ENCODE measurements at regions not wholly inside any gene's neighbourhood (a gene's known extent, or its start where the extent isn't known, plus 50 kb on each side); places are given as distances from the start of the nearest gene placed in this dataset.
A peak's percentile ranks its signal among the peaks of the same experiment; 100 is the strongest.

GRCh38 chr1:56064705-56065104 lies 514.7 kb downstream of the PLPP3 start:
- peak overlapping the region in 1 of 2 experiments; percentile 71; a peak in 2 of 6 replicates for H3K27ac ChIP-seq
- no peak overlapping the region for H3K4me3 ChIP-seq
- CTCF ChIA-PET = no interaction called here
- peak overlapping the region; percentile 28; the same call in 2 of the 3 replicates for H3K4me2 ChIP-seq
- DNase-seq (ENCODE audit: low read depth in 1 of 2, low spot score in 1 of 2) (peak; percentile 7 to 57), ATAC-seq (peak; percentile 54 to 73; a peak in 5 of 6 replicates), FAIRE-seq (no peak)
- POLR2A ChIA-PET = no interaction called here
- H3K9me3 ChIP-seq = no peaks in the 10 kb centered on the region
- TF ChIP-seq MAX (IDR thresholded peaks at IDR 0.05) = peak; percentile 38; the same call in 1 of the 2 replicates
- TF ChIP-seq BCL3 (IDR thresholded peaks at IDR 0.05) = no peak
- TF ChIP-seq NR3C1 (IDR thresholded peaks at IDR 0.05) = no peak
- TF ChIP-seq CEBPB (IDR thresholded peaks at IDR 0.05) = peak in 1 of 2 experiments; percentile 73; a peak in 2 of 4 replicates
- TF ChIP-seq FOSL2 (IDR thresholded peaks at IDR 0.05) = no peak
- peak; percentile 62 for TF ChIP-seq FOSL2 (CRISPR knock-in tag; IDR thresholded peaks at IDR 0.05)
- peak in 1 of 2 experiments; percentile 26; a peak in 1 of 5 replicates for TF ChIP-seq EP300 (IDR thresholded peaks at IDR 0.05)
- no peak for TF ChIP-seq SMC3 (IDR thresholded peaks at IDR 0.05)
- TF ChIP-seq GATA3 (IDR thresholded peaks at IDR 0.05; ENCODE audit: borderline replicate concordance) = peak; percentile 67; the same call in 1 of the 2 replicates
- no peak for TF ChIP-seq KDM1A (IDR thresholded peaks at IDR 0.05; ENCODE audit: low read depth)
- peak; percentile 49; the same call in 1 of the 2 replicates for TF ChIP-seq JUNB (IDR thresholded peaks at IDR 0.05)
- WGBS (ENCODE audit: missing lambda C conversion rate) = 28% methylated on average over 3 of the region's 3 CpGs
- H3K4me1 ChIP-seq = peaks cover 29% of the 10 kb centered on the region

- ChIA-PET POLR2A (no interaction called here), CTCF (interaction anchor here (1.1 kb wide), 1 partner anchor 18 kb away, joined by 4 read pairs; no protein-coding TSS in a partner anchor)
- Histone ChIP-seq H3K4me3 (no peak overlapping the region), H3K9me3 (no peaks in the 10 kb centered on the region), H3K27ac (0 out of 6 replicates have a peak overlapping the region, but pooled peaks of 1 of the 2 experiments have one; percentile 8), H3K4me2 (no peak overlapping the region), H3K4me1 (peaks cover 25% of the 10 kb centered on the region)
- FAIRE-seq (no peak), ATAC-seq (no peak), DNase-seq (ENCODE audit: low read depth in 1 of 2, low spot score in 1 of 2) (no peak)
- TF ChIP-seq SREBF2 (IDR thresholded peaks at IDR 0.05) = no peak
- no peak for TF ChIP-seq CBX8 (IDR thresholded peaks at IDR 0.05)
- no peak for TF ChIP-seq USF2 (IDR thresholded peaks at IDR 0.05)
- no peak for TF ChIP-seq EHF (CRISPR knock-in tag; IDR thresholded peaks at IDR 0.05)
- TF ChIP-seq CHD2 (IDR thresholded peaks at IDR 0.05; ENCODE audit: low read length, partially characterized antibody) = no peak
- TF ChIP-seq REST (IDR thresholded peaks at IDR 0.05) = no peak
- TF ChIP-seq SMC3 (IDR thresholded peaks at IDR 0.05) = no peak
- TF ChIP-seq HEYL (CRISPR knock-in tag; IDR thresholded peaks at IDR 0.05) = no peak
- TF ChIP-seq BCL3 (IDR thresholded peaks at IDR 0.05) = no peak
- 93% methylated on average over 4 of the region's 4 CpGs for WGBS (ENCODE audit: missing lambda C conversion rate)
Measured at GRCh38 chr1:56063461-56063860, 515.9 kb downstream of the PLPP3 start.
